ENCODE measurements at regions not wholly inside any gene's neighbourhood (a gene's known extent, or its start where the extent isn't known, plus 50 kb on each side); places are given as distances from the start of the nearest gene placed in this dataset.
A peak's percentile ranks its signal among the peaks of the same experiment; 100 is the strongest.

GRCh38 chr5:174425271-174425963 is 299.0 kb upstream of the MSX2 start:
- BruUV-seq (replicated peaks): no TSS peak
- H3K9me3 ChIP-seq (ENCODE audit: control insufficient read depth, insufficient read depth, low read depth, low read length): no peaks in the 10 kb centered on the region
- TF ChIP-seq, protein P1, sequence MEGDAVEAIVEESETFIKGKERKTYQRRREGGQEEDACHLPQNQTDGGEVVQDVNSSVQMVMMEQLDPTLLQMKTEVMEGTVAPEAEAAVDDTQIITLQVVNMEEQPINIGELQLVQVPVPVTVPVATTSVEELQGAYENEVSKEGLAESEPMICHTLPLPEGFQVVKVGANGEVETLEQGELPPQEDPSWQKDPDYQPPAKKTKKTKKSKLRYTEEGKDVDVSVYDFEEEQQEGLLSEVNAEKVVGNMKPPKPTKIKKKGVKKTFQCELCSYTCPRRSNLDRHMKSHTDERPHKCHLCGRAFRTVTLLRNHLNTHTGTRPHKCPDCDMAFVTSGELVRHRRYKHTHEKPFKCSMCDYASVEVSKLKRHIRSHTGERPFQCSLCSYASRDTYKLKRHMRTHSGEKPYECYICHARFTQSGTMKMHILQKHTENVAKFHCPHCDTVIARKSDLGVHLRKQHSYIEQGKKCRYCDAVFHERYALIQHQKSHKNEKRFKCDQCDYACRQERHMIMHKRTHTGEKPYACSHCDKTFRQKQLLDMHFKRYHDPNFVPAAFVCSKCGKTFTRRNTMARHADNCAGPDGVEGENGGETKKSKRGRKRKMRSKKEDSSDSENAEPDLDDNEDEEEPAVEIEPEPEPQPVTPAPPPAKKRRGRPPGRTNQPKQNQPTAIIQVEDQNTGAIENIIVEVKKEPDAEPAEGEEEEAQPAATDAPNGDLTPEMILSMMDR (IDR thresholded peaks at IDR 0.05): no peak
- no peak for TF ChIP-seq TCF7L2 (IDR thresholded peaks at IDR 0.05; ENCODE audit: low read depth, low read length)
- no peak for TF ChIP-seq POLR2AphosphoS5 (IDR thresholded peaks at IDR 0.05; ENCODE audit: low read depth, low read length)
- no peak for TF ChIP-seq SIN3A (IDR thresholded peaks at IDR 0.05; ENCODE audit: borderline replicate concordance, insufficient read depth, low read depth, low read length)
- TF ChIP-seq REST (IDR thresholded peaks at IDR 0.05; ENCODE audit: insufficient read depth in 1 of 2, low read depth in 2 of 2, low read length in 1 of 2): no peak
- ATAC-seq (peak; percentile 58), DNase-seq (ENCODE audit: low read depth, low spot score) (no peak)
- ChIA-PET POLR2A (interaction anchor here (0.5 kb wide), 1 partner anchor 88 kb away, joined by 5 read pairs; no protein-coding TSS in a partner anchor), CTCF (no interaction called here)
- H3K27me3 ChIP-seq (ENCODE audit: control insufficient read depth, insufficient read depth, low read length): no peaks in the 10 kb centered on the region
- H3K4me3 ChIP-seq (ENCODE audit: low read depth in 2 of 2, low read length in 2 of 2): no peak overlapping the region
- peak overlapping the region; percentile 9; the same call in 1 of the 2 replicates for H3K27ac ChIP-seq (ENCODE audit: low read length)
- no peaks in the 10 kb centered on the region for H3K36me3 ChIP-seq (ENCODE audit: control insufficient read depth, insufficient read depth, low read length)
- intact Hi-C loops (cut with micrococcal nuclease; ENCODE audit: unreplicated experiment): loop anchor here (10.0 kb wide), 1 partner anchor 139 kb away; no protein-coding TSS in a partner anchor
- in situ Hi-C loops (cut with HindIII; ENCODE audit: low pct_unique_long_range_greater_than_20kb, low sequenced_read_pairs): no loop called here
- peaks cover 4% of the 10 kb centered on the region; the same call in 1 of the 2 replicates for H3K4me1 ChIP-seq (ENCODE audit: control insufficient read depth, insufficient read depth, low read length)

DNA sequence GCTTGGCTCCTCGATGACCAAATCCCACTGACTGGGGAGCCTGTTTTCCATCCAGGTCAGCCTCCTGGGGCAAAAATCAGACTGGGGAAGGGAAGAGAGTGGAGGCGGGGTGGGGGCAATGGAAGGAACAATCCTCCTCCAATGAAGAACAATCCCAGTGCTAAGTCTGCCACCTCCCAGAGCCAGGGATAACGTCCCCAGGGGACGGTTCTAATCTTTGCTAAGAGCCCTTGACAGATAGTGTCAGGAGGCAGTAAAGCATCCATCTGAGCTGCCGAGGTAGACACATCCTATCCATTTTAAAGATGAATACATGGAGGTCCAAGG is 298.5 kb upstream of the MSX2 start:
- DNase-seq (ENCODE audit: low read depth, low spot score) (no peak), ATAC-seq (peak; percentile 8; the same call in 1 of the 2 replicates)
- no TSS peak for BruUV-seq (replicated peaks)
- H3K27ac ChIP-seq (ENCODE audit: low read length): no peak overlapping the region
- no peak overlapping the region for H3K4me3 ChIP-seq (ENCODE audit: low read depth in 2 of 2, low read length in 2 of 2)
- H3K27me3 ChIP-seq (ENCODE audit: control insufficient read depth, insufficient read depth, low read length): no peaks in the 10 kb centered on the region
- no peaks in the 10 kb centered on the region for H3K36me3 ChIP-seq (ENCODE audit: control insufficient read depth, insufficient read depth, low read length)
- H3K9me3 ChIP-seq (ENCODE audit: control insufficient read depth, insufficient read depth, low read depth, low read length): no peaks in the 10 kb centered on the region
- POLR2A ChIA-PET: interaction anchor here (0.5 kb wide), 1 partner anchor 89 kb away, joined by 5 read pairs; no protein-coding TSS in a partner anchor
- in situ Hi-C loops (cut with HindIII; ENCODE audit: low pct_unique_long_range_greater_than_20kb, low sequenced_read_pairs) (no loop called here), intact Hi-C loops (cut with micrococcal nuclease; ENCODE audit: unreplicated experiment) (loop anchor here (10.0 kb wide), 1 partner anchor 139 kb away; no protein-coding TSS in a partner anchor)
- H3K4me1 ChIP-seq (ENCODE audit: control insufficient read depth, insufficient read depth, low read length): peaks cover 4% of the 10 kb centered on the region; the same call in 1 of the 2 replicates
- TF ChIP-seq TCF7L2 (IDR thresholded peaks at IDR 0.05; ENCODE audit: low read depth, low read length) (no peak), SIN3A (IDR thresholded peaks at IDR 0.05; ENCODE audit: borderline replicate concordance, insufficient read depth, low read depth, low read length) (no peak), POLR2AphosphoS5 (IDR thresholded peaks at IDR 0.05; ENCODE audit: low read depth, low read length) (no peak)
- TF ChIP-seq, protein P1 (IDR thresholded peaks at IDR 0.05): no peak
- CTCF ChIA-PET: no interaction called here

Data from Panc1 (cell line).